HCT116 (cell line): ENCODE measurements at regions not wholly inside any gene's neighbourhood (a gene's known extent, or its start where the extent isn't known, plus 50 kb on each side); places are given as distances from the start of the nearest gene placed in this dataset.
"Not testable (repeated sequence)": the region's sequence is repeated elsewhere in the genome, so short reads cannot be mapped to it uniquely, and the experiment has no call there.

ENCODE experiments used
- ATAC-seq: fragments of 200-7000 bp; cut with Tn5 transposase; 2 replicates; pipeline ENCODE4 v1.9.1; 2020; ENCODE audit warnings: mild to moderate bottlenecking, moderate library complexity
- BruUV-seq: library from RNA; stranded (reverse); fragments of 400-500 nt; replicated peaks from 2 replicates; lab custom pipeline; 2021; lab: Mats Ljungman, UMichigan
- CTCF ChIA-PET: fragments of 300-600 bp; sonication (Branson Sonifier 250); formaldehyde crosslinking; loops from one replicate; lab custom pipeline; 2021; ENCODE audit warnings: antibody characterized with exemption; lab: Charles Lee
- POLR2A ChIA-PET: fragments of 300-600, 350-600 bp; sonication (Branson Sonifier 250); formaldehyde crosslinking; loops from one replicate; lab custom pipeline; 2021; ENCODE audit warnings: antibody characterized with exemption; lab: Charles Lee
- RAD21 ChIA-PET, 2 experiments: fragments of 300-600 bp; sonication (Branson Sonifier 250); formaldehyde crosslinking; loops; one replicate each; lab custom pipeline; 2023; ENCODE audit warnings: low total read pairs in 2 of 2; ENCODE audit not compliant: uncharacterized antibody in 2 of 2, unreplicated experiment in 2 of 2, low non-redundant PET in 1 of 2; lab: Charles Lee
- DNase-seq: peaks from one replicate; pipeline ENCODE4 v3.0.0-alpha.2; 2010; ENCODE audit warnings: low read depth, low spot score
- H2AFZ ChIP-seq: fragments of 200-600 bp; shearing (Covaris generic), sonication (generic); 2 replicates; pipeline ENCODE4 v1.6.1; 2017; ENCODE audit warnings: low read depth, mixed run types, mixed read lengths, antibody characterized with exemption, low read length; ENCODE audit not compliant: poor library complexity, severe bottlenecking
- H3K27ac ChIP-seq: 2 replicates; pipeline ENCODE4 v1.5.1; 2012; ENCODE audit warnings: low read depth, low read length
- H3K27me3 ChIP-seq: fragments of 200-600 bp; sonication (generic); 2 replicates; pipeline ENCODE4 v1.6.1; 2016; ENCODE audit warnings: mixed run types, low read length, mixed read lengths; ENCODE audit not compliant: insufficient read depth
- H3K36me3 ChIP-seq, 2 experiments: fragments of 200-500 bp in 1 of 2; fragments of 200-600 bp in 1 of 2; sonication (Bioruptor generic) in 1 of 2; sonication (generic) in 1 of 2; 2 replicates each; pipeline versions ENCODE4 v1.5.1 to v1.6.1; 2014 to 2016; ENCODE audit warnings: low read length in 2 of 2, inconsistent platforms in 1 of 2, mixed read lengths in 1 of 2, mixed run types in 1 of 2; ENCODE audit not compliant: insufficient read depth in 2 of 2, control insufficient read depth in 1 of 2
- H3K4me1 ChIP-seq, 2 experiments: fragments of 200-600 bp in 1 of 2; sonication (generic) in 1 of 2; 2 replicates each; pipeline versions ENCODE4 v1.5.1 to v1.6.1; 2012 to 2017; ENCODE audit warnings: low read length in 2 of 2, inconsistent platforms in 1 of 2, mild to moderate bottlenecking in 1 of 2, mixed read lengths in 1 of 2, mixed run types in 1 of 2, moderate library complexity in 1 of 2; ENCODE audit not compliant: insufficient read depth in 2 of 2, control insufficient read depth in 1 of 2
- H3K4me2 ChIP-seq: fragments of 200-600 bp; sonication (generic); 2 replicates; pipeline ENCODE4 v1.6.1; 2017; ENCODE audit warnings: mixed run types, low read length, mixed read lengths
- H3K4me3 ChIP-seq, 2 experiments: fragments of 200-600 bp in 1 of 2; sonication (generic) in 1 of 2; replicated peaks in 1 of 2; 2 replicates each; pipeline ENCODE4 v1.5.1; 2011 to 2016; ENCODE audit warnings: low read length in 2 of 2, control low read depth in 1 of 2, low read depth in 1 of 2, mild to moderate bottlenecking in 1 of 2, mixed read lengths in 1 of 2, mixed run types in 1 of 2
- H3K79me2 ChIP-seq: fragments of 200-600 bp; sonication (generic); 2 replicates; pipeline ENCODE4 v1.6.1; 2017; ENCODE audit warnings: mild to moderate bottlenecking, mixed run types, low read length, moderate library complexity, mixed read lengths; ENCODE audit not compliant: insufficient read depth
- H3K9ac ChIP-seq: fragments of 200-600 bp; sonication (generic); 2 replicates; pipeline ENCODE4 v1.6.1; 2016; ENCODE audit warnings: low read length, mixed read lengths
- H3K9me2 ChIP-seq: fragments of 200-600 bp; sonication (generic), shearing (Covaris generic); 2 replicates; pipeline ENCODE4 v1.6.1; 2017; ENCODE audit warnings: mixed run types, mild to moderate bottlenecking, moderate library complexity; ENCODE audit not compliant: insufficient read depth
- H3K9me3 ChIP-seq, 2 experiments: fragments of 200-500 bp in 1 of 2; fragments of 200-600 bp in 1 of 2; sonication (Bioruptor generic) in 1 of 2; sonication (generic) in 1 of 2; 2 replicates each; pipeline ENCODE4 v1.6.1; 2014 to 2017; ENCODE audit warnings: low read length in 2 of 2, mixed read lengths in 2 of 2, inconsistent platforms in 1 of 2, low read depth in 1 of 2, mild to moderate bottlenecking in 1 of 2, mixed run types in 1 of 2, moderate library complexity in 1 of 2; ENCODE audit not compliant: control insufficient read depth in 1 of 2, insufficient read depth in 1 of 2
- H4K20me1 ChIP-seq: fragments of 200-600 bp; sonication (generic), shearing (Covaris generic); 2 replicates; pipeline ENCODE4 v1.6.1; 2017; ENCODE audit warnings: mixed run types, mild to moderate bottlenecking, moderate library complexity; ENCODE audit not compliant: insufficient read depth
- EZH2 ChIP-seq: fragments of 200-600 bp; sonication (generic); IDR thresholded peaks from 2 replicates; pipeline ENCODE4 v1.6.1; 2017; ENCODE audit warnings: antibody characterized with exemption, mixed run types
- FOSL1 ChIP-seq: IDR thresholded peaks from 2 replicates; pipeline ENCODE4 v1.6.1; 2012; ENCODE audit warnings: low read depth
- POLR2AphosphoS5 ChIP-seq: IDR thresholded peaks from 2 replicates; pipeline ENCODE4 v1.6.1; 2011; ENCODE audit warnings: mild to moderate bottlenecking, low read depth, low read length, moderate library complexity
- SIN3A ChIP-seq: IDR thresholded peaks from 2 replicates; pipeline ENCODE4 v1.6.1; 2012; ENCODE audit warnings: low read depth
- intact Hi-C: fragments of 100-400 bp; cut with micrococcal nuclease; formaldehyde crosslinking; loops from 2 replicates; pipeline ENCODE4 v1.10.0; 2022
- TF ChIP-seq, protein P1 (sequence below): IDR thresholded peaks from 2 replicates; pipeline ENCODE4 v1.6.1; 2012
- TF ChIP-seq, protein P2 (sequence below): IDR thresholded peaks from 2 replicates; pipeline ENCODE4 v1.6.1; 2011; ENCODE audit warnings: mild to moderate bottlenecking, low read length, moderate library complexity; ENCODE audit not compliant: insufficient replicate concordance; ENCODE audit errors: extremely low read depth

DNA sequence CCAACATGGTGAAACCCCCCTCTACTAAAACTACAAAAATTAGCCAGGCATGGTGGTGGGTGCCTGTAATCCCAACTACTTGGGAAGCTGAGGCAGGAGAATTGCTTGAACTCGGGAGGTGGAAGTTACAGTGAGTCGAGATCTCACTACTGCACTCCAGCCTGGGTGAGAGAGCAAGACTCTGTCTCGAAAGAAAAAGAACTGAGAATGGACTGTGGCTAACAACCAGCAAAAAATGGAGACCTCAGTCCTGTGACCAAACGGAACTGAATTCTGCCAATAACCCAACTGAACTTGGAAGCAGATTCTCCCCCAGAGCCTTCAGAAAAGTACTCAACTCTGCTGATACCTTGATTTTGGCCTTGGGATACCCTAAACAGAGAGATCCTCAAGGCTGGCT is 604.5 kb downstream of the DOK5 start:
- no peaks in the 10 kb centered on the region for H3K9me2 ChIP-seq
- H3K9ac ChIP-seq, result no peak overlapping the region
- H4K20me1 ChIP-seq, result no peaks in the 10 kb centered on the region; the same call in 1 of the 2 replicates
- intact Hi-C loops, result no loop called here
- TF ChIP-seq, protein P1, sequence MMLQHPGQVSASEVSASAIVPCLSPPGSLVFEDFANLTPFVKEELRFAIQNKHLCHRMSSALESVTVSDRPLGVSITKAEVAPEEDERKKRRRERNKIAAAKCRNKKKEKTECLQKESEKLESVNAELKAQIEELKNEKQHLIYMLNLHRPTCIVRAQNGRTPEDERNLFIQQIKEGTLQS, result no peak
- TF ChIP-seq SIN3A (no peak), FOSL1 (no peak), EZH2 (no peak), POLR2AphosphoS5 (no peak)
- TF ChIP-seq, protein P2, sequence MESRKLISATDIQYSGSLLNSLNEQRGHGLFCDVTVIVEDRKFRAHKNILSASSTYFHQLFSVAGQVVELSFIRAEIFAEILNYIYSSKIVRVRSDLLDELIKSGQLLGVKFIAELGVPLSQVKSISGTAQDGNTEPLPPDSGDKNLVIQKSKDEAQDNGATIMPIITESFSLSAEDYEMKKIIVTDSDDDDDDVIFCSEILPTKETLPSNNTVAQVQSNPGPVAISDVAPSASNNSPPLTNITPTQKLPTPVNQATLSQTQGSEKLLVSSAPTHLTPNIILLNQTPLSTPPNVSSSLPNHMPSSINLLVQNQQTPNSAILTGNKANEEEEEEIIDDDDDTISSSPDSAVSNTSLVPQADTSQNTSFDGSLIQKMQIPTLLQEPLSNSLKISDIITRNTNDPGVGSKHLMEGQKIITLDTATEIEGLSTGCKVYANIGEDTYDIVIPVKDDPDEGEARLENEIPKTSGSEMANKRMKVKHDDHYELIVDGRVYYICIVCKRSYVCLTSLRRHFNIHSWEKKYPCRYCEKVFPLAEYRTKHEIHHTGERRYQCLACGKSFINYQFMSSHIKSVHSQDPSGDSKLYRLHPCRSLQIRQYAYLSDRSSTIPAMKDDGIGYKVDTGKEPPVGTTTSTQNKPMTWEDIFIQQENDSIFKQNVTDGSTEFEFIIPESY, result no peak
- TF ChIP-seq, all 23 proteins: peak for 0
- Histone ChIP-seq H3K36me3 (no peaks in the 10 kb centered on the region), H3K4me3 (no peak overlapping the region), H3K27ac (no peak overlapping the region), H3K4me1 (no peaks in the 10 kb centered on the region), H3K79me2 (no peaks in the 10 kb centered on the region), H3K4me2 (no peak overlapping the region), H2AFZ (no peak overlapping the region), H3K9me3 (peaks cover 10 to 12% of the 10 kb centered on the region in 2 experiments; a peak in 2 of 4 replicates), H3K27me3 (no peaks in the 10 kb centered on the region)
- CTCF ChIA-PET, result no interaction called here
- POLR2A ChIA-PET, result no interaction called here
- ATAC-seq, result no peak
- RAD21 ChIA-PET, result no interaction called here
- no peak for DNase-seq
- BruUV-seq, result no TSS peak

DNA sequence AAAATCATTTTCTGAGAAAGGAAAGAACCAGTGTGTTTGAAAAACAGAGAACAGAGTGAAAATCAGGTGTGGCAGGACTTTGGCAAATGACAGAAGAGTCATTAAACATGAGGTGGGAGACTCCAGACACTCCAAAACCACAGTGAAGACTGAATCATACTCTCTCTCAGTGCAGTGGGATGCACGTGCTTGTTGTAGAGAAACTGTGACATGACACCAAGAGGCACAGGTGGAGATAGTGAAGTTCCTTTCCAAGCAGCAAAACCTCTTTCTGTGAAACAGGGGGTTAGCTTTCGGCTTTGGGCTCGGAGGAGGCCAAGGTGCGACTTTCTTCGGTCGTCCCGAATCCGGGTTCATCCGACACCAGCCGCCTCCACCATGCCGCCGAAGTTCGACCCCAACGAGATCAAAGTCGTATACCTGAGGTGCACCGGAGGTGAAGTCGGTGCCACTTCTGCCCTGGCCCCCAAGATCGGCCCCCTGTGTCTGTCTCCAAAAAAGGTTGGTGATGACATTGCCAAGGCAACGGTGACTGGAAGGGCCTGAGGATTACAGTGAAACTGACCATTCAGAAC is 599.0 kb downstream of the DOK5 start:
- H3K4me3 ChIP-seq, H3K27ac ChIP-seq, H3K36me3 ChIP-seq, RAD21 ChIA-PET, H3K4me1 ChIP-seq, intact Hi-C loops, DNase-seq, H3K9me2 ChIP-seq, H3K79me2 ChIP-seq, H4K20me1 ChIP-seq, BruUV-seq, ATAC-seq, H3K4me2 ChIP-seq, H3K27me3 ChIP-seq, POLR2A ChIA-PET, H2AFZ ChIP-seq, CTCF ChIA-PET, H3K9ac ChIP-seq: not testable (repeated sequence)
- peaks cover 14 to 20% of the 10 kb centered on the region in 2 experiments; a peak in 3 of 4 replicates for H3K9me3 ChIP-seq
